RWPE2 (cell line): ENCODE measurements at regions not wholly inside any gene's neighbourhood (a gene's known extent, or its start where the extent isn't known, plus 50 kb on each side); places are given as distances from the start of the nearest gene placed in this dataset.

Experiments used
- ATAC-seq: fragments of 200-7000 bp; cut with Tn5 transposase; 3 replicates; pipeline ENCODE4 v1.9.1; 2021; ENCODE audit warnings: low read depth
- DNase-seq: peaks from one replicate; pipeline ENCODE4 v3.0.0-alpha.2; 2020; ENCODE audit warnings: low spot score
- H3K27ac ChIP-seq: fragments of 450-650 bp; 2 replicates; pipeline ENCODE4 v1.5.1; 2017; ENCODE audit warnings: mild to moderate bottlenecking; ENCODE audit not compliant: poor library complexity, severe bottlenecking
- H3K27me3 ChIP-seq: fragments of 250-450 bp; sonication (Bioruptor Pico); 2 replicates; pipeline ENCODE4 v1.5.1; 2021; ENCODE audit warnings: mild to moderate bottlenecking, moderate library complexity; ENCODE audit not compliant: insufficient read depth, poor library complexity, severe bottlenecking
- H3K36me3 ChIP-seq: fragments of 250-450 bp; sonication (Bioruptor Pico); 2 replicates; pipeline ENCODE4 v1.5.1; 2020; ENCODE audit warnings: low read depth, mild to moderate bottlenecking, moderate library complexity
- H3K4me1 ChIP-seq: fragments of 250-450 bp; sonication (Bioruptor Pico); 2 replicates; pipeline ENCODE4 v1.5.1; 2021; ENCODE audit warnings: mild to moderate bottlenecking, moderate library complexity; ENCODE audit not compliant: insufficient read depth, poor library complexity, severe bottlenecking
- H3K4me3 ChIP-seq: fragments of 250-450 bp; sonication (Bioruptor Pico); 2 replicates; pipeline ENCODE4 v1.5.1; 2021; ENCODE audit warnings: mild to moderate bottlenecking, moderate library complexity; ENCODE audit not compliant: severe bottlenecking
- H3K9me3 ChIP-seq: fragments of 250-450 bp; sonication (Bioruptor Pico); 2 replicates; pipeline ENCODE4 v1.5.1; 2021; ENCODE audit warnings: mild to moderate bottlenecking, moderate library complexity; ENCODE audit not compliant: severe bottlenecking
- CTCF ChIP-seq: fragments of 450-650 bp; IDR thresholded peaks from one replicate; pipeline ENCODE4 v1.5.1; 2017; ENCODE audit warnings: mild to moderate bottlenecking, moderate library complexity; ENCODE audit not compliant: poor library complexity, severe bottlenecking

DNA sequence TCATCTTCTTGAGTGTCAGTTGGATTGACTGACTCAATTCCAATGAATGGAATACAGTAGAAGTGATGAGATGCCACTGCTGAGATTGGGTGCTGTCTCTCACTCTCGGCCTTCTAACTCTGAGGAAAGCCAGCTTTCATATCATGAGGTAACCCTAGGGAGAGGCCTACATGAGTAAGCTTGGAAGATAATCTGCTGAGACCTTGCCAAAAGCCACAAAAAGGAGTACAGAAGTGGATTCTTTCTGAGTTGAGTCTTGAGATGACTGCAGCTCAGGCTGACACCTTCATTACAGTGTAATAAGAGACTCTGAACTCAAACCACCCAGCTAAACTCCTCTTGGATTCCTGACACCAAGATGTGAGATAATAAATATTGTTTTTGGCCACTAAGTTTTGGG lies 537.4 kb upstream of the MAGEB18 start:
- no peak for ATAC-seq
- H3K27ac ChIP-seq = no peak overlapping the region
- TF ChIP-seq CTCF = no peak
- no peaks in the 10 kb centered on the region for H3K4me1 ChIP-seq
- no peaks in the 10 kb centered on the region for H3K27me3 ChIP-seq
- H3K9me3 ChIP-seq = no peaks in the 10 kb centered on the region
- H3K4me3 ChIP-seq = no peak overlapping the region
- no peaks in the 10 kb centered on the region for H3K36me3 ChIP-seq
- DNase-seq = no peak

- no peaks in the 10 kb centered on the region for H3K4me1 ChIP-seq
- no peak for TF ChIP-seq CTCF
- no peak overlapping the region for H3K27ac ChIP-seq
- no peaks in the 10 kb centered on the region for H3K36me3 ChIP-seq
- H3K4me3 ChIP-seq = no peak overlapping the region
- no peaks in the 10 kb centered on the region for H3K9me3 ChIP-seq
- no peaks in the 10 kb centered on the region for H3K27me3 ChIP-seq
- ATAC-seq (no peak), DNase-seq (no peak)
Observed at GRCh38 chrX:25601323-25601722, 536.8 kb upstream of the MAGEB18 start.

DNA sequence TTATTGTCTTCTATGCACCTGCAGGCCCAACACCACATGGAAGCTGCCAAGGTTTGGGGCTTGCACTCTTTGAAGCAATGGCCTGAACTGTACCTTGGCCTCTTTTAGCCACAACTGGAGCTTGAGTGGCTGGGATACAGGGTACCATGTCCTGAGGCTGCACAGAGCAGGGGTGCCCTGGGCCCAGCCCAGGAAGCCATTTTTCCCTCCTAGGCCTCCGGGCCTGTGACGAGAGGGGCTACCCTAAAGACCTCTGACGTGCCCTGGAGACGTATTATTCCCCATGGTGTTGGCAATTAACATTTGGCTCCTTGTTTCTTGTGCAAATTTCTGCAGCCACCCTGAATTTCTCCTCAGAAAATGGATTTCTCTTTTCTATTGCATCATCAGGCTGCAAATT lies 519.9 kb upstream of the MAGEB18 start:
- H3K9me3 ChIP-seq = no peaks in the 10 kb centered on the region
- no peaks in the 10 kb centered on the region for H3K27me3 ChIP-seq
- H3K4me3 ChIP-seq = no peak overlapping the region
- H3K36me3 ChIP-seq = no peaks in the 10 kb centered on the region
- no peak overlapping the region for H3K27ac ChIP-seq
- no peak for TF ChIP-seq CTCF
- no peaks in the 10 kb centered on the region for H3K4me1 ChIP-seq
- no peak for DNase-seq
- no peak for ATAC-seq

DNA sequence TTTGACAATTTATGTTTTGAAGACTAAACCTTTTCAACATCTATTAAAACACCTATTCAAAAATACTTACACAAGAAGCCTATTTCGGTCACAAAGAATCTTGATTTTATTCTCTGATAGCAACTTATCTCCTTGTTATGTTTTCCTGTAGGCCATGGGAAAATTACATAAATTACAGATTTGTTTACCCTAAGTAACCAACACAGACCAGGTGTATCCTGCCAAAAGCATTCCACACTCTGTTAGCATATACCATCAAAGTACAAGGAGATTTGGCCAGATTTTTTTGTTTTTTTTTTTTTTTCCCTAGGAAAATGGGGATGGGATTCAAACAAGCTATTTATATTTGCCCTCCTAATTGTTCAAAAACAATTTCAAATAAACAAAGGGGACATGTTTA lies 497.9 kb upstream of the MAGEB18 start:
- no peak for ATAC-seq
- no peaks in the 10 kb centered on the region for H3K4me1 ChIP-seq
- no peak for DNase-seq
- H3K9me3 ChIP-seq = no peaks in the 10 kb centered on the region
- H3K36me3 ChIP-seq = no peaks in the 10 kb centered on the region
- no peaks in the 10 kb centered on the region for H3K27me3 ChIP-seq
- H3K27ac ChIP-seq = no peak overlapping the region
- no peak for TF ChIP-seq CTCF
- no peak overlapping the region for H3K4me3 ChIP-seq

- no peaks in the 10 kb centered on the region for H3K27me3 ChIP-seq
- H3K36me3 ChIP-seq = no peaks in the 10 kb centered on the region
- no peak for ATAC-seq
- no peaks in the 10 kb centered on the region for H3K4me1 ChIP-seq
- no peak overlapping the region for H3K4me3 ChIP-seq
- no peaks in the 10 kb centered on the region for H3K9me3 ChIP-seq
- DNase-seq = no peak
- no peak for TF ChIP-seq CTCF
- no peak overlapping the region for H3K27ac ChIP-seq
Observed at GRCh38 chrX:25646156-25646555, 492.0 kb upstream of the MAGEB18 start.
